Neural progenitor cell (in vitro differentiated cells): ENCODE measurements at regions not wholly inside any gene's neighbourhood (a gene's known extent, or its start where the extent isn't known, plus 50 kb on each side); places are given as distances from the start of the nearest gene placed in this dataset.

Experiments used
- DNase-seq: peaks from one replicate; pipeline ENCODE4 v3.0.0-alpha.2; 2016; ENCODE audit warnings: low spot score
- H2AFZ ChIP-seq: fragments of 200-600 bp; sonication (generic); replicated peaks from 2 replicates; pipeline ENCODE4 v1.6.1; 2016; ENCODE audit warnings: antibody characterized with exemption
- H3F3A ChIP-seq: fragments of 200-600 bp; sonication (generic); 2 replicates; pipeline ENCODE4 v1.6.1; 2016; ENCODE audit warnings: antibody characterized with exemption, low read depth
- H3K27ac ChIP-seq: fragments of 200-600 bp; sonication (generic); 2 replicates; pipeline ENCODE4 v1.5.1; 2016; ENCODE audit warnings: mild to moderate bottlenecking
- H3K27me3 ChIP-seq: fragments of 200-600 bp; sonication (generic); 2 replicates; pipeline ENCODE4 v1.6.1; 2016; ENCODE audit warnings: mild to moderate bottlenecking, moderate library complexity
- H3K36me3 ChIP-seq: fragments of 200-600 bp; sonication (generic); 2 replicates; pipeline ENCODE4 v1.5.1; 2016
- H3K4me1 ChIP-seq: fragments of 200-600 bp; sonication (generic); 2 replicates; pipeline ENCODE4 v1.6.1; 2016; ENCODE audit warnings: mixed run types
- H3K4me2 ChIP-seq: fragments of 200-600 bp; sonication (generic); 2 replicates; pipeline ENCODE4 v1.6.1; 2016
- H3K4me3 ChIP-seq: fragments of 200-600 bp; sonication (generic); 2 replicates; pipeline ENCODE4 v1.5.1; 2016
- H3K79me2 ChIP-seq: fragments of 200-600 bp; sonication (generic); 2 replicates; pipeline ENCODE4 v1.6.1; 2016; ENCODE audit warnings: low read depth
- H3K9ac ChIP-seq: fragments of 200-600 bp; sonication (generic); 2 replicates; pipeline ENCODE4 v1.6.1; 2016
- H3K9me3 ChIP-seq: fragments of 200-600 bp; sonication (generic); 2 replicates; pipeline ENCODE4 v1.5.1; 2016; ENCODE audit warnings: low read depth
- H4K20me1 ChIP-seq: fragments of 200-600 bp; sonication (generic); 2 replicates; pipeline ENCODE4 v1.6.1; 2016; ENCODE audit warnings: low read depth
- H3K27ac Mint-ChIP-seq: 3 replicates; pipeline ENCODE4 v1.8.0; 2021; ENCODE audit warnings: mixed read lengths
- H3K27me3 Mint-ChIP-seq: 2 replicates; pipeline ENCODE4 v1.8.0; 2022; ENCODE audit warnings: low read depth, mild to moderate bottlenecking, inconsistent platforms, moderate library complexity, mixed read lengths; ENCODE audit not compliant: insufficient read depth
- H3K36me3 Mint-ChIP-seq: 3 replicates; pipeline ENCODE4 v1.8.0; 2021; ENCODE audit warnings: mixed read lengths
- H3K4me1 Mint-ChIP-seq: 3 replicates; pipeline ENCODE4 v1.8.0; 2021; ENCODE audit warnings: mixed read lengths
- H3K4me3 Mint-ChIP-seq: 3 replicates; pipeline ENCODE4 v1.8.0; 2021; ENCODE audit warnings: mild to moderate bottlenecking, moderate library complexity, mixed read lengths
- H3K9me3 Mint-ChIP-seq: 3 replicates; pipeline ENCODE4 v1.8.0; 2020; ENCODE audit warnings: mixed read lengths
- CTCF ChIP-seq: fragments of 200-600 bp; sonication (generic); IDR thresholded peaks from 2 replicates; pipeline ENCODE4 v1.5.1; 2017; ENCODE audit warnings: antibody characterized with exemption, mild to moderate bottlenecking
- EZH2 ChIP-seq: fragments of 200-600 bp; sonication (generic); IDR thresholded peaks from 2 replicates; pipeline ENCODE4 v1.6.1; 2017; ENCODE audit warnings: antibody characterized with exemption, mild to moderate bottlenecking, moderate library complexity
- EZH2phosphoT487 ChIP-seq: fragments of 200-600 bp; sonication (generic); IDR thresholded peaks from 2 replicates; pipeline ENCODE4 v1.6.1; 2017; ENCODE audit warnings: antibody characterized with exemption

DNA sequence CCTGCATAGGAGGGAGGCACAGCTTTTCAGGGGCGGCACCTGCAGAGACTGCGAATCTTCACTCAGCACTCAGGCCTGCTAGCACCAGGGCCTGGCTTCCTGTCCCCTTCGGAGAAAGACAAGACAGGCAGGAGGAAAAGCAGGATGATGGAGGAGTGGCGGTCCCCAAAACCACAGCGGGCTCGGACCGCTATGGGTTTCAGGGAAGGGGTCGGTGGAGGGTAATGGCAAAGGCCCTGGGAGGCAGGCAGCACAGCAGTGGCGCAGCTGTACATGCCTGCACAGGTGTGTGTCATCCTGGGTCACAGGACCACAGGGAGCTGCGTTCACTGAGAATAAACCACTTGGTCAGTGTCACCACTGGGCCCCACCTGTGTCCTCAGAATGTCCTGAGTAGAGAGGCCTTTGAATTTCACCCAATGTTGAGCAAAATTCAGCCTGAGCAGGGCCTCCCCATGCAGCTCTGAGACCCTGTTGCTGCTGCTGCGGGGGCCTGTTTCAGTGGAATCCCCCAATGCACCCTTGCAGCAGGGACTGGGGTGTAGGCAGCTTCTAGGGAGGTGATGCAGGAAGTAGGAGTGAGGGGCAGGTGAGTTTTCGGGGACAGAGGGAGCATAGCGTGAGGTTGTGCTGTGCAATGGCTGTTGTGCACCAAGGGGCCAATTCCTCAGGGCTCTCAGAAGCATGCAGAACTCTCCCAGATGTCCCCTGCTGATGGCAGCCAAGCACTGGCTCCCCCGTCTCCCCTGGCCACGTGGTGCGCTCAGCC lies 90.6 kb upstream of the PPP2R2D start:
- DNase-seq, result no peak
- H3K36me3 Mint-ChIP-seq, result no peaks in the 10 kb centered on the region
- peaks cover 5% of the 10 kb centered on the region for H3K27me3 Mint-ChIP-seq
- H3K4me2 ChIP-seq, result no peak overlapping the region
- H2AFZ ChIP-seq, result no peak overlapping the region
- no peaks in the 10 kb centered on the region for H3K4me1 ChIP-seq
- no peaks in the 10 kb centered on the region for H4K20me1 ChIP-seq
- no peaks in the 10 kb centered on the region for H3K9me3 ChIP-seq
- H3K4me3 Mint-ChIP-seq, result no peak overlapping the region
- H3K27ac ChIP-seq, result no peak overlapping the region
- no peak overlapping the region for H3K27ac Mint-ChIP-seq
- no peaks in the 10 kb centered on the region for H3K79me2 ChIP-seq
- H3F3A ChIP-seq, result no peaks in the 10 kb centered on the region
- TF ChIP-seq EZH2 (no peak), EZH2phosphoT487 (no peak), CTCF (no peak)
- peaks cover 13% of the 10 kb centered on the region for H3K4me1 Mint-ChIP-seq
- H3K27me3 ChIP-seq, result no peaks in the 10 kb centered on the region
- H3K4me3 ChIP-seq, result no peak overlapping the region
- H3K36me3 ChIP-seq, result no peaks in the 10 kb centered on the region
- no peak overlapping the region for H3K9ac ChIP-seq
- H3K9me3 Mint-ChIP-seq, result no peaks in the 10 kb centered on the region

DNA sequence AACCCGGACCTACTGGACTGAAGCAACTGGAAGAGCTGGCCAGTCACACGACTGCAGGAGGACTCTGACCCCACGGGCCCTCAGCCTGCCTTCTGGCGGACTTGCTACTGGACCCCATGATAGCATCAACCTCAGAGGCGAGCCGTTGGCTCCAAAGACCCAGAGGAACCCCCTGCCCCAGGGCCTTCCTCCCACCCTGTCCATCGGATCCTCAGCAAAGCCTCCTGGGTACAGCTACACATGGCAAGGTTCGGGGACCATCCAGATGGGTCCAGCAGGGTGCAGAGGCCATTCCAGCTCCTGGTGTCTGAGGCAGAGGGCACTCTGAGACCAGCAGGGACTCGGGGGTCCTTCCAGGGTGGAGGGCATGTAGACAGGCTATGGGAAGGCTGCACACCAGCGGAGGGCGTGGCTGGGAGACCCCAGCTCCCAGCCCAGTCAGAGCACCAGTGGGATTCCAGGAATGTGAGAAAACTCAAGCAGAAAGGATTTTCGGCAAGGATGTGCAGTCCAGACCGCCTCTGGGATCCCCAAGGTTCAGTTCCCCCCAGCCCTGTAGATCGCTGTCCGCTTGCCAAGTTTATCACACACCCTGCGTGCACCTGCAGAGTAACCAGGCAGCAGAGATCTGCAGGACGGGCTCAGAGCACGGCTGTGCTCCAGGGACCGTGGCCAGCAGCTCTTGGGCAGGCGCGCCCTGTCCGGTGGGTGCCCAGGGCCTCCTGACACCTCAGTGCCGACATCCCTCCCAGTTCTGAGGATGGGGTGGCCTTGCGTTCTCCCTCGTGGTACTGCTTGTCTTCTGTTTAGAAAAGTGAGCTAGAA lies 89.8 kb upstream of the PPP2R2D start:
- Mint-ChIP-seq H3K9me3 (no peaks in the 10 kb centered on the region), H3K4me1 (peaks cover 13% of the 10 kb centered on the region), H3K36me3 (no peaks in the 10 kb centered on the region), H3K27ac (no peak overlapping the region), H3K4me3 (no peak overlapping the region), H3K27me3 (peaks cover 3% of the 10 kb centered on the region)
- no peak overlapping the region for H3K27ac ChIP-seq
- no peaks in the 10 kb centered on the region for H3F3A ChIP-seq
- no peaks in the 10 kb centered on the region for H3K9me3 ChIP-seq
- no peaks in the 10 kb centered on the region for H3K27me3 ChIP-seq
- no peak overlapping the region for H2AFZ ChIP-seq
- no peaks in the 10 kb centered on the region for H4K20me1 ChIP-seq
- no peak overlapping the region for H3K4me2 ChIP-seq
- no peaks in the 10 kb centered on the region for H3K79me2 ChIP-seq
- H3K4me1 ChIP-seq, result no peaks in the 10 kb centered on the region
- H3K36me3 ChIP-seq, result no peaks in the 10 kb centered on the region
- TF ChIP-seq CTCF (no peak), EZH2 (no peak), EZH2phosphoT487 (no peak)
- no peak for DNase-seq
- H3K4me3 ChIP-seq, result no peak overlapping the region
- H3K9ac ChIP-seq, result no peak overlapping the region

- TF ChIP-seq CTCF, result no peak
- TF ChIP-seq EZH2phosphoT487, result no peak
- no peak for TF ChIP-seq EZH2
- no peak overlapping the region for H3K9ac ChIP-seq
- H3K36me3 ChIP-seq, result no peaks in the 10 kb centered on the region
- H3F3A ChIP-seq, result no peaks in the 10 kb centered on the region
- H2AFZ ChIP-seq, result no peak overlapping the region
- H3K4me3 Mint-ChIP-seq, result no peak overlapping the region
- H3K79me2 ChIP-seq, result no peaks in the 10 kb centered on the region
- H3K4me1 Mint-ChIP-seq, result peaks cover 13% of the 10 kb centered on the region
- no peaks in the 10 kb centered on the region for H4K20me1 ChIP-seq
- H3K36me3 Mint-ChIP-seq, result no peaks in the 10 kb centered on the region
- no peak overlapping the region for H3K4me3 ChIP-seq
- H3K9me3 ChIP-seq, result no peaks in the 10 kb centered on the region
- H3K9me3 Mint-ChIP-seq, result no peaks in the 10 kb centered on the region
- no peak overlapping the region for H3K4me2 ChIP-seq
- H3K4me1 ChIP-seq, result no peaks in the 10 kb centered on the region
- H3K27me3 ChIP-seq, result no peaks in the 10 kb centered on the region
- DNase-seq, result no peak
- no peak overlapping the region for H3K27ac Mint-ChIP-seq
- H3K27me3 Mint-ChIP-seq, result peaks cover 3% of the 10 kb centered on the region
- no peak overlapping the region for H3K27ac ChIP-seq
Measured at GRCh38 chr10:131811630-131812403, 89.0 kb upstream of the PPP2R2D start.
